Osteocyte (in vitro differentiated cells): ENCODE measurements at regions not wholly inside any gene's neighbourhood (a gene's known extent, or its start where the extent isn't known, plus 50 kb on each side); places are given as distances from the start of the nearest gene placed in this dataset.

ENCODE experiments used
- DNase-seq: peaks from one replicate; pipeline ENCODE4 v3.0.0; 2021; ENCODE audit warnings: mixed read lengths; ENCODE audit not compliant: unreplicated experiment; ENCODE audit errors: extremely low spot score
- H3K27ac Mint-ChIP-seq: one replicate; pipeline ENCODE4 v1.8.0; 2021; ENCODE audit warnings: mild to moderate bottlenecking, mixed read lengths; ENCODE audit not compliant: unreplicated experiment
- H3K27me3 Mint-ChIP-seq: one replicate; pipeline ENCODE4 v1.8.0; 2021; ENCODE audit warnings: mixed read lengths; ENCODE audit not compliant: unreplicated experiment
- H3K36me3 Mint-ChIP-seq: one replicate; pipeline ENCODE4 v1.8.0; 2021; ENCODE audit warnings: mixed read lengths; ENCODE audit not compliant: unreplicated experiment
- H3K4me1 Mint-ChIP-seq: one replicate; pipeline ENCODE4 v1.8.0; 2021; ENCODE audit warnings: mixed read lengths; ENCODE audit not compliant: unreplicated experiment
- H3K4me3 Mint-ChIP-seq: one replicate; pipeline ENCODE4 v1.8.0; 2021; ENCODE audit warnings: mild to moderate bottlenecking, moderate library complexity, mixed read lengths; ENCODE audit not compliant: unreplicated experiment
- H3K9me3 Mint-ChIP-seq: one replicate; pipeline ENCODE4 v1.8.0; 2021; ENCODE audit warnings: mixed read lengths; ENCODE audit not compliant: unreplicated experiment
- TF ChIP-seq, protein P1 (sequence below): fragments of 200-600 bp; sonication (generic); IDR thresholded peaks from 2 replicates; pipeline ENCODE4 v1.5.0; 2021; ENCODE audit warnings: antibody characterized with exemption, mild to moderate bottlenecking, moderate library complexity

DNA sequence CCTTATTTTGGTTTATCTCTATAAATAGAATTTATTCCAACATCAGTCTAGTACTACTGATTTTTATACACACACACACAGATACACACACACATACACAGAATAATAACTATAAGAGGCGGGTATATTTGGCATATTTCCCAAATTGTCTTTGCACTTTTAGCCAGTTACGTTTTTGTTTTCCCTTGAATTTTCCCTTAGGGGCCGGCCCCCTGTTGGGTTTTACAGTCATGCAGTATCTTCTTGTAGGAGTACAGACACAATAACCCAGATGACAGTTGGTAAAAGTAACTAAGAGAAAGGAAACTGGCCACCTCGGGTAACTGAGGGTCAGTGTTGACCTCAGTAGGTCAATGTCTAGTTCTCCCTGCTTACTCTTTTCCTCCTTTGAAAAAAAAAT, 50.9 kb downstream of the DISP1 start:
- DNase-seq: no peak
- Mint-ChIP-seq H3K9me3 (no peaks in the 10 kb centered on the region), H3K27me3 (no peaks in the 10 kb centered on the region), H3K4me1 (peaks cover 12% of the 10 kb centered on the region), H3K4me3 (no peak overlapping the region), H3K36me3 (peaks cover 4% of the 10 kb centered on the region), H3K27ac (no peak overlapping the region)
- TF ChIP-seq, protein P1, sequence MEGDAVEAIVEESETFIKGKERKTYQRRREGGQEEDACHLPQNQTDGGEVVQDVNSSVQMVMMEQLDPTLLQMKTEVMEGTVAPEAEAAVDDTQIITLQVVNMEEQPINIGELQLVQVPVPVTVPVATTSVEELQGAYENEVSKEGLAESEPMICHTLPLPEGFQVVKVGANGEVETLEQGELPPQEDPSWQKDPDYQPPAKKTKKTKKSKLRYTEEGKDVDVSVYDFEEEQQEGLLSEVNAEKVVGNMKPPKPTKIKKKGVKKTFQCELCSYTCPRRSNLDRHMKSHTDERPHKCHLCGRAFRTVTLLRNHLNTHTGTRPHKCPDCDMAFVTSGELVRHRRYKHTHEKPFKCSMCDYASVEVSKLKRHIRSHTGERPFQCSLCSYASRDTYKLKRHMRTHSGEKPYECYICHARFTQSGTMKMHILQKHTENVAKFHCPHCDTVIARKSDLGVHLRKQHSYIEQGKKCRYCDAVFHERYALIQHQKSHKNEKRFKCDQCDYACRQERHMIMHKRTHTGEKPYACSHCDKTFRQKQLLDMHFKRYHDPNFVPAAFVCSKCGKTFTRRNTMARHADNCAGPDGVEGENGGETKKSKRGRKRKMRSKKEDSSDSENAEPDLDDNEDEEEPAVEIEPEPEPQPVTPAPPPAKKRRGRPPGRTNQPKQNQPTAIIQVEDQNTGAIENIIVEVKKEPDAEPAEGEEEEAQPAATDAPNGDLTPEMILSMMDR: no peak

DNA sequence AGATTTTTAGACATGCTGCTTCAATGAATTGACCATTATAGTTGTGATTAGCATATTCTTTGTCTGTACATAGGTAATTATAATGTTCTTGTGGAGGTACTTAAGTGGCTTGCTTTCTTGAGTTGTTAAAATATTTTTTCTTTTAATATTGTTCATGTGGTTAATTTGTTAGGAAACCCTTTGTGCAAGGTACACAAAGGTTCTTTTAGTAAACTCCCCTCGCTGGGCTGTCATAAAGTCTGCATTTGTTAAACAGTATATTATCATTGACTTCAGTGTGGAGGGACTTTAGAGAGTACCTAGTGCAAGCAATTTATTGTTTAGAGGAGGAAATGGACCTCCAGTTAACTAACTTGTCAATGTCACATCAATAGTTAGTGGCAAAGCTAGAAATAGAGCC, 52.5 kb downstream of the DISP1 start:
- TF ChIP-seq, protein P1: no peak
- Mint-ChIP-seq H3K9me3 (no peaks in the 10 kb centered on the region), H3K27ac (no peak overlapping the region), H3K36me3 (peaks cover 4% of the 10 kb centered on the region), H3K27me3 (no peaks in the 10 kb centered on the region), H3K4me3 (no peak overlapping the region), H3K4me1 (peaks cover 12% of the 10 kb centered on the region)
- DNase-seq: no peak

DNA sequence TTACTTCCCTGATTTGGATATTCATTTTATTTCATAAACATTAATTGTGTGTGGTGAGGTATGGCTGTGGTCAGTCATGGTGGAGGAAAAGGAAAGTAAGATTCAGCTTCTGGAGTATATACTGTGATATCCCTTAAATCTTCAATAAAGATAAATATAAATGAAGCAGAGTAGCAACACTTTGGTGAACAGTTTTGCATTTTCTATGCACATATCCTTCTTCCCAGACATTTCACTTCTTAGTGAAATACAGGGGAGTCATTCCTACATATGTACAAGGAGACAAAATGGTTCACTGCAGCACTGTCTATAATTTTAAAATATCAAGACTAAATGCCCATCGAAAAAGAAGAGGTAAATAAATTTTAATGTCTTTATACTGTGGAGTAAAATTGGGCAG, 61.3 kb downstream of the DISP1 start:
- Mint-ChIP-seq H3K4me1 (no peaks in the 10 kb centered on the region), H3K27ac (no peak overlapping the region), H3K9me3 (no peaks in the 10 kb centered on the region), H3K36me3 (no peaks in the 10 kb centered on the region), H3K27me3 (no peaks in the 10 kb centered on the region), H3K4me3 (no peak overlapping the region)
- DNase-seq: no peak
- TF ChIP-seq, protein P1: no peak

DNA sequence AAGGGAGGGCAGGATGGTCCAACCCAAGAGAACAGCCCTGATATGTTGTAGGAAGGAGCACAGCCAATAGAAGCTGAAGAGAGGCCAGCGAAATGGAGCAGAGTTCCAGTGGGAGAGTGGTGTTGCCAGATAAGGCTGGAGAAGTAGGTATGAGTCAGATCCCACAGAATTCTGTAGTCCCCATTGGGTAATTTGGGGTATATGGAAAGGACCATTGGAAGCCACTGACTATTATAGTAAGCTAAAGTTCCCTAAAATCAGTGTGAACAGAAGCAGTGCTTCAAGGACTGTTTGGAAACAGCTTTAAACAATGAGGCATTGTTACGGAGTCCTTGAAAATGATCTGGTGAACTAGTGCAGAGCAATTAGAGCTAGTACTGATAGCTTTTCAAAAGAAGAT, 63.0 kb downstream of the DISP1 start:
- no peak for DNase-seq
- H3K4me3 Mint-ChIP-seq: no peak overlapping the region
- no peaks in the 10 kb centered on the region for H3K9me3 Mint-ChIP-seq
- TF ChIP-seq, protein P1: no peak
- H3K36me3 Mint-ChIP-seq: no peaks in the 10 kb centered on the region
- no peaks in the 10 kb centered on the region for H3K27me3 Mint-ChIP-seq
- no peak overlapping the region for H3K27ac Mint-ChIP-seq
- no peaks in the 10 kb centered on the region for H3K4me1 Mint-ChIP-seq

DNA sequence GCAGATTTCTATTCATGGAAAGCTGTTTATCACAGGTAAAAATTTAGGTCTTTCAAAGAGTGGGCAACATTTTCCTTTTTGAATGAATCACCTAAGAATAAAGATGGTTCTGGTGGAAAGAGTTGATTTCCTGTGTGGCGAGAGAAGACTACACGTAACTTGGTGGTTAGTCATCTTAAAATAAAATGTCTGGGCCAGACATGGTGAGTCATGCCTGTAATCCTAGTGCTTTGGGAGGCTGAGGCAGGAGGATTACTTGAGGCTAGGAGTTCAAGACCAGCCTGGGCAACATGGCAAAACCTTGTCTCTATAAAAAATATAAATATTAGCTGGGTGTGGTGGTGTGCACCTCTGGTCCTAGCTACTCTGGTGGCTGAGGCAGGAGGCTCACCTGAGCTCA, 65.7 kb downstream of the DISP1 start:
- TF ChIP-seq, protein P1: no peak
- no peak overlapping the region for H3K4me3 Mint-ChIP-seq
- H3K36me3 Mint-ChIP-seq: no peaks in the 10 kb centered on the region
- no peaks in the 10 kb centered on the region for H3K4me1 Mint-ChIP-seq
- H3K27ac Mint-ChIP-seq: no peak overlapping the region
- DNase-seq: no peak
- no peaks in the 10 kb centered on the region for H3K27me3 Mint-ChIP-seq
- H3K9me3 Mint-ChIP-seq: no peaks in the 10 kb centered on the region
